Erythroblast (primary cell): ENCODE measurements at regions not wholly inside any gene's neighbourhood (a gene's known extent, or its start where the extent isn't known, plus 50 kb on each side); places are given as distances from the start of the nearest gene placed in this dataset.

ENCODE experiments used
- GATA1 ChIP-seq: IDR thresholded peaks from 2 replicates; pipeline ENCODE4 v1.6.1; 2011; ENCODE audit warnings: low read depth, mild to moderate bottlenecking, control low read depth, low read length, moderate library complexity
- POLR2A ChIP-seq: IDR thresholded peaks from 2 replicates; pipeline ENCODE4 v1.6.1; 2011; ENCODE audit warnings: mild to moderate bottlenecking, low read length

- TF ChIP-seq POLR2A: no peak
- no peak for TF ChIP-seq GATA1
Observed at GRCh38 chr11:29530961-29531360, 485.9 kb downstream of the KCNA4 start.
